IPS-15b (cell line): ENCODE measurements at regions not wholly inside any gene's neighbourhood (a gene's known extent, or its start where the extent isn't known, plus 50 kb on each side); places are given as distances from the start of the nearest gene placed in this dataset.
"Not testable (repeated sequence)": the region's sequence is repeated elsewhere in the genome, so short reads cannot be mapped to it uniquely, and the experiment has no call there.

Experiments
- H3K27me3 ChIP-seq: one replicate; pipeline ENCODE4 v1.6.1; 2013; ENCODE audit warnings: low read length; ENCODE audit not compliant: control insufficient read depth, insufficient read depth
- H3K36me3 ChIP-seq: one replicate; pipeline ENCODE4 v1.6.1; 2013; ENCODE audit warnings: low read length; ENCODE audit not compliant: control insufficient read depth, insufficient read depth
- H3K4me1 ChIP-seq: one replicate; pipeline ENCODE4 v1.6.1; 2013; ENCODE audit warnings: mild to moderate bottlenecking, low read length; ENCODE audit not compliant: control insufficient read depth, insufficient read depth
- H3K4me3 ChIP-seq: one replicate; pipeline ENCODE4 v1.5.1; 2013; ENCODE audit warnings: low read depth, low read length
- H3K9ac ChIP-seq: one replicate; pipeline ENCODE4 v1.6.1; 2013; ENCODE audit warnings: low read depth, mild to moderate bottlenecking, low read length
- H3K9me3 ChIP-seq: one replicate; pipeline ENCODE4 v1.6.1; 2013; ENCODE audit warnings: mild to moderate bottlenecking, low read length; ENCODE audit not compliant: control insufficient read depth, insufficient read depth

DNA sequence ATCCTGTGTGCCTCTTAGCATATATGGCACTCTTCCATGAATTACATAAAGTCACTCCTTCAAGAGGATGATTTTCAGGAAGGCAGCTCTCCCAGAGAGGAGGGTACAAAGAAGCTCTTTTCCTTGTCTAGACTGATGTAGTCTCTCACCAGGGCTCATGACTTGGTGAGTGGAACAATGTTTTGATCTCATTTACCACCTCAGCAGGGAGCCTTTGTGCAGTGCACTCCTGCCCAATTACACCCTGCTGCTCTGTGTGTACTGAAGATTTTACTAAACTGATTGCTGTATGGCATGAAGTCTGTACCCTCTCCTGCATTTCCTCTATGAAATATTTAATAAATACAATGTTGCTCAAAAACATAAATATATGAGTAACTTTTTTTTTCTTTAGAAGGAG is 598.3 kb upstream of the HS3ST5 start:
- no peaks in the 10 kb centered on the region for H3K9me3 ChIP-seq

DNA sequence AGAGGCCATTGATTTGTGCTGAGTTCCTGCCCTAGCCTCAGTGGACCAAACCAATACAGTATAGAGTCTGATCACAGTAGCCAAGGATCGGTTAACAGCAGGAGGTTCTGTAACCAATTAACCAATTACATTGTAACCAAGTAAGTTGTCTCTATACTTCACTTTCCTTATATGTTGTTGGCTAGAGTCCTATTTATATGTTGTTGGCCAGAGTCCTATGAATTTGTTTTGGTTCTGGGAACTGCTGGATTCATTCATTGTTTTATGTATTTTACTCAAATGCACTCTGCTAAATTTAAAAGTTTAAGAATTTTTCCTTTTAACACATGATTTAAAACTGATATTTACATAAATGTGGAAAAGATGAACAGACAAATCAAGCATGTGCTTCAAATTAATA is 597.4 kb upstream of the HS3ST5 start:
- Histone ChIP-seq H3K4me1 (peaks cover 3% of the 10 kb centered on the region), H3K4me3 (no peak overlapping the region), H3K9ac (no peak overlapping the region)

More for the DNA sequence above, 598.3 kb upstream of the HS3ST5 start:
- Histone ChIP-seq H3K27me3 (no peaks in the 10 kb centered on the region), H3K4me1 (peaks cover 3% of the 10 kb centered on the region), H3K4me3 (no peak overlapping the region), H3K36me3 (no peaks in the 10 kb centered on the region), H3K9ac (no peak overlapping the region)

DNA sequence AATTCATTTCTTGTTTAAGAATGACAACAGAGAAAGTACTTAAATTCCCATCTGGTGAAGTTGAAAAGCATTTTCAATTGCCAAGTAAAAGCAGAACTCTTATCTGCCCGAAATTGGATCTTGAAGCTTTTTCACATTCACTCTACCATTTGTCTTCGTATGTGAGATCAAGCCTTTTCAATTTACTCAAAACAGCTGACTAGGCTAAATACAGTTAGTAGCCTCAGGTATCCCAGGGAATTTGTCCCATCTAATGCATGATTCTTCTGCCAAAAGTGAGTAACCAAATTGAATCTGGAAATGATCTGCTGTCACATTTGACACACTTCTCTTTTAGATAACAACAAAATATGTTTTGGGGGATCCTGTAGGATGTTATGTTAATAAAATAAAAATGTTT is 596.8 kb upstream of the HS3ST5 start:
- no peak overlapping the region for H3K4me3 ChIP-seq
- no peak overlapping the region for H3K9ac ChIP-seq
- H3K4me1 ChIP-seq = peaks cover 3% of the 10 kb centered on the region
- no peaks in the 10 kb centered on the region for H3K36me3 ChIP-seq
- no peaks in the 10 kb centered on the region for H3K9me3 ChIP-seq
- no peaks in the 10 kb centered on the region for H3K27me3 ChIP-seq

More for the DNA sequence above, 597.4 kb upstream of the HS3ST5 start:
- Histone ChIP-seq H3K27me3 (no peaks in the 10 kb centered on the region), H3K36me3 (no peaks in the 10 kb centered on the region), H3K9me3 (no peaks in the 10 kb centered on the region)

DNA sequence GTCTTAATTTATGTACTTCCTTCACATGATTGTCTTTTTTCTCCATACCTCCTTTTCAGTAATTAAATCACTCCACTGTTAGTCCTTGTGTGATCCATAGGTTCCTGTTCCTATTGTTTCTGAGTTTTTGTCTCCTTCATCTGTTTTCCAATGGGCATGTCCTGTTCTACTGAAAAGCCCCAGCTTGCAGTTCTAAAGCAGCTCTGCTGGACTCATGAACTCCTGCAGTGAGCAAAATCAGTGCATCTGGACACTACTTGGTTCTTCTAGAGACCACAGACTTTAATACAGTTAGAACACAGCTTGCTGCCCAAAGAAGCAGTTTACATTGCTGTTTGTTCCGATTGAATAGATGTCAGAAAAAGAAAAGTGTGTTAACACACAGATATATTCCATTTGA is 593.3 kb upstream of the HS3ST5 start:
- H3K9ac ChIP-seq = no peak overlapping the region
- no peaks in the 10 kb centered on the region for H3K9me3 ChIP-seq
- H3K4me3 ChIP-seq = no peak overlapping the region
- H3K36me3 ChIP-seq = no peaks in the 10 kb centered on the region
- H3K27me3 ChIP-seq = no peaks in the 10 kb centered on the region
- peaks cover 3% of the 10 kb centered on the region for H3K4me1 ChIP-seq

DNA sequence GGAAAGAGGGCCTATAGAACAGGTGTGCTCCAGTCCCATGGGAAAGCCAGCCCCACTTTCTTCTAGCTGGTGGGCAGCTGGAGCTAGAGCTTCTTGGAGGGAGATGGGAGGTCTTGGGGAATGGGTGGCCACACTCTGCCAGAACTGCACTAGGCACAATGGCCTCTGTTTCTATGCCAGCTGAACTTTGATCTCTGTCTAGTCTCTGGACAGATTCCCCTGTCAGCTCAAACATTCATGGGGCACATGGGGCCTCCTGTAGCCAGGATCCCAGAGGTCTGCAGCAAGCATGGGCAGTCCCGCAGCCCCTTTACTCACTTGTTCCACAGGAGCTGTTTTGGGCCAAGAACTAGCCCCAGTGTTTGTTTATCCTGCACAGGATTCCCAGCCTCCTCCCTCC is 591.3 kb upstream of the HS3ST5 start:
- no peaks in the 10 kb centered on the region for H3K4me1 ChIP-seq
- no peaks in the 10 kb centered on the region for H3K27me3 ChIP-seq
- no peaks in the 10 kb centered on the region for H3K36me3 ChIP-seq
- no peak overlapping the region for H3K9ac ChIP-seq
- H3K4me3 ChIP-seq = no peak overlapping the region
- H3K9me3 ChIP-seq = no peaks in the 10 kb centered on the region

DNA sequence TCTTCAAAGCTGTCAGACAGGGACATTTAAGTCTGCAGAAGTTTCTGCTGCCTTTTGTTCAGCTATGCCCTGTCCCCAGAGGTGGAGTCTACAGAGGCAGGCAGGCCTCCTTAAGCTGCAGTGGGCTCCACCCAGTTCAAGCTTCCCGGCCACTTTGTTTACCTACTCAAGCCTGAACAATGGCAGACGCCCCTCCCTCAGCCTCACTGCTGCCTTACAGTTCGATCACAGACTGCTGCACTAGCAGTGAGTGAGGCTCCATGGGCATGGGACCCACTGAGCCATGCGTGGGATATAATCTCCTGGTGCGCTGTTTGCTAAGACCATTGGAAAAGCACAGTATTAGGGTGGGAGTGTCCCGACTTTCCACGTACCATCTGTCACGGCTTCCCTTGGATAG is 585.9 kb upstream of the HS3ST5 start:
- not testable (repeated sequence) for H3K27me3 ChIP-seq, H3K4me3 ChIP-seq, H3K36me3 ChIP-seq, H3K9ac ChIP-seq, H3K4me1 ChIP-seq, H3K9me3 ChIP-seq

DNA sequence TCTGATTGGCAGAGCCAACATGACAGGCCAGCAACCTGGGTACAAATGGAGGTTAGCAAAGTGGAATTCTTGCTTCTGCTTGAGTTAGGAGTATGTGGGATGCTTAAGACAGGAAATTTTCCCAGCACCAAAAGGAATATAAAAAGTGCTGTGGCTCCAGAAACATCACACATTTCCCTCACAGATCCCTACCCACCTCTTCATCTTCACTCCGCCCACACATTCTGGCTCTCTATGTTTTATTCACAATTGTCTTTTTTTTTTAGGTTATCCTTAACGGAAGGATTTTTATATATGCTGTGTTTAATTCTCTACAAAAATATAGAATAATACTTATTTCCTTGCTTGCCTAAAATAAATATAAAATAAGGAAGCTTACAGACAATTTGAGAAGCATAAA is 563.3 kb upstream of the HS3ST5 start:
- Histone ChIP-seq H3K36me3 (no peaks in the 10 kb centered on the region), H3K4me1 (no peaks in the 10 kb centered on the region), H3K4me3 (no peak overlapping the region), H3K27me3 (no peaks in the 10 kb centered on the region), H3K9ac (no peak overlapping the region), H3K9me3 (no peaks in the 10 kb centered on the region)

DNA sequence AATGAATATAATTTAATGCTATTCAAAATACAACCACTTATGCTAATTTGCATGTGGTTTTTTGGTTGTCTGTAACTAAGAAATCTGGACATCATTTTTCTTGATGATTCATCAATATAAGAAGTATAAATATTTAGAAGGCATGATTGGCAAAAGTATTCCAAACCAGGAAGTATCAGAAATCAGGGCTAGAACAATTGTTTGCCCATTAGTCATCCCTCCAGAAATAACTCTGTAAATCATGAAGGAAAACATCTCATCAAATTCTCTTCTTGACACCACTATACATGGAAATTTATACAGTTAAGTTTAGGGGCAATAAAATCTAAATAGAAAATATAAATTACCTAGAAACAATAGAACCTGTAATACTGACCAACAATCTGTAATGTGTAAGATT is 554.7 kb upstream of the HS3ST5 start:
- Histone ChIP-seq H3K9me3 (no peaks in the 10 kb centered on the region), H3K9ac (no peak overlapping the region), H3K4me3 (no peak overlapping the region), H3K27me3 (no peaks in the 10 kb centered on the region), H3K36me3 (no peaks in the 10 kb centered on the region), H3K4me1 (no peaks in the 10 kb centered on the region)

DNA sequence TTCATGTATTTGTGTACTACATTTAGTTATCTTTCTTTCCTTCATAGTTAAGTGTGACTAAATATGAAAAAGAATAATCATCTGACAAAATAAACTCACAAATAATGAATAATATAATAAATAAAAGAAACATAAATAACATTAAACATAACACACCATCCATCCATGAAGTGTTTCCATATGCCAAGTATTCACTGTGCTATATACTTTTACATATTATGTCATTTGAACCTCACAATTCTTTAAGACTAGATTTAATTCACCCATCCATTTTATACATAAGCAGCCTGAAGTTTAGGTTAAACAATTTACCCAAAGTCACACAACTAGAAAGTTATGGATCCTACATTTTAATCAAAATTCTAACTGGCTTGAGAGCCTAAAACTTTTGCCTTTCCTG is 549.4 kb upstream of the HS3ST5 start:
- H3K4me1 ChIP-seq = no peaks in the 10 kb centered on the region
- no peaks in the 10 kb centered on the region for H3K9me3 ChIP-seq
- no peak overlapping the region for H3K9ac ChIP-seq
- no peaks in the 10 kb centered on the region for H3K36me3 ChIP-seq
- H3K4me3 ChIP-seq = no peak overlapping the region
- no peaks in the 10 kb centered on the region for H3K27me3 ChIP-seq

DNA sequence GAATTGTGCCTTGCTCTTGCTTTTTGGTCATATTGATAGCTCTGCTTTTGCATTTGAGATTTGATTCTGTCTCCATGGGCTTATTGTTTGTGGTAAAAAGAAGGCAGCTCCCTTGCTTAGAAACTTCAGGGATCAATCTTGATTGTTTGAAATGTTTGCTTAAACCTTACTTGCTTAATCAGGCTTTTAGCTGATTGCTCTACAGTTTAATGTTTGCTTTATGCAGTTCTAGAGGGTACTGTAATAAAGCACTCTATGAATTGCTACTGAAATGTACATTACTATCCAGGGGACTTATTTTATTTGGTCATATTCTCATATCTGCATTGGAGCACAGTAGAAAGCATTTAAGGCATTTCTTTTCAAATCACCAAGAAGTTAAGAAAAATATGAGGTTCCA is 545.4 kb upstream of the HS3ST5 start:
- Histone ChIP-seq H3K4me3 (no peak overlapping the region), H3K27me3 (no peaks in the 10 kb centered on the region), H3K36me3 (no peaks in the 10 kb centered on the region), H3K9ac (no peak overlapping the region), H3K9me3 (no peaks in the 10 kb centered on the region), H3K4me1 (no peaks in the 10 kb centered on the region)

DNA sequence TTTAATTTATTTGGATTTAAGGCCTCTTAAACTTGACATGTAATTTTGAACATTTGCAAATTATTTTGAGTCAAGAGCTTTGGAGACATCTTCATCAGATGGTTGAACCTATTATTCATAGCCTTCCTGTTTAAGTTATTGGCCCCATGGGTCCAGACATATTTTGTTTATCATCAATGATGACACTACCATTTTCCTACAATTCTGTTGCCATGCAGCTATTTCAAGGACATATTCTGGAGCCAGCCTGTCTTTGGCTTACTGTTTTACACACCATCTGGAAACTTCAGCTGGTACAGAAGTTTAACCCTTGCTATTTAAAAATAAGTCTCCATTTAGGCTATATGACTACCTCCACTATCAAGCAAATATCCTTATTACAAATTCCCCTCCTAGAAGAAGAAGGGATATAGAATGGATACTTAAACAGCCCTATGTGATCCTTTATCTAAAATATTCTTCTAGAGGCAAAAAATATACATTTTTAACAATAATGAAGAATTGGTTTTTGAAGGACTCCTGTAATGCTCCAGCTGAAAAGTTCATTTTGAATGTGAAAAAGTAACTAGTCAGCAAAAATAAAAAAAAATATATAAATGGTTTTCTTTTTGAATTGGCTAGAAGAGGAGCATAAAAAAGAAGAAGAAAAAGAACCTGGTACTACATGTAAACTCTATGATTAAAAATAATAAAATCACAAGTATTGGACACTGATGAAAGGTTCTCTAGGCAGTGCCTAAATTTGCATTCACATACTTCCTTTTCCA is 544.0 kb upstream of the HS3ST5 start:
- no peaks in the 10 kb centered on the region for H3K4me1 ChIP-seq
- no peak overlapping the region for H3K9ac ChIP-seq
- H3K36me3 ChIP-seq = no peaks in the 10 kb centered on the region
- no peaks in the 10 kb centered on the region for H3K9me3 ChIP-seq
- no peak overlapping the region for H3K4me3 ChIP-seq
- no peaks in the 10 kb centered on the region for H3K27me3 ChIP-seq

DNA sequence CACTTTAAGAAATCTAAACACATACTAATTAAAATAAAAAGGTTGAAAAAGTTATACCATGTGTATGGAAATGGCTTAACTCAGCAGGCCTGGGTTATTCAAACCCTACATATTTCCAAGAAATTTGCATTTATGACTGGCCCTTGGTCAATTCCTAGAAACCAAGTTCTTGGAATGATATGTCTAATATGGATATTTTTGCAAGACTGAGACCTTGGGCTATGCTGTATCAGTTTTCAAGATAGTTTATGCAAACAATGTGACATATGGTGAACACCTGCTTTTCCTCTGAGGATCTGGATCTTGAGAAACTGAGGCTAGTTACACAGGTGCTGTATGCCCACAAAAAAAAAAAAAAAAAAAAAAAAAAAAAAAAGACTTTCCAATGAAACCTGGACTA is 536.9 kb upstream of the HS3ST5 start:
- Histone ChIP-seq H3K4me1 (no peaks in the 10 kb centered on the region), H3K9me3 (no peaks in the 10 kb centered on the region), H3K27me3 (no peaks in the 10 kb centered on the region), H3K4me3 (no peak overlapping the region), H3K9ac (no peak overlapping the region), H3K36me3 (no peaks in the 10 kb centered on the region)
